SK-N-SH (cell line): ENCODE measurements at regions not wholly inside any gene's neighbourhood (a gene's known extent, or its start where the extent isn't known, plus 50 kb on each side); places are given as distances from the start of the nearest gene placed in this dataset.

Experiments
- CTCF ChIA-PET: fragments of 300-600, 350-600 bp; formaldehyde crosslinking; extraction: SDS; loops from one replicate; lab custom pipeline; 2021; lab: Yijun Ruan, JAX
- POLR2A ChIA-PET: fragments of 350-600 bp; sonication (Branson Sonifier 250); formaldehyde crosslinking; extraction: SDS; loops from one replicate; lab custom pipeline; 2020; ENCODE audit warnings: antibody characterized with exemption, inconsistent platforms; lab: Yijun Ruan, JAX
- DNase-seq: peaks from one replicate; pipeline ENCODE4 v3.0.0; 2012
- H2AFZ ChIP-seq: fragments of 200-600 bp; sonication (generic); 2 replicates; pipeline ENCODE4 v1.8.1; 2016; ENCODE audit warnings: antibody characterized with exemption, mild to moderate bottlenecking, low read depth
- H3F3A ChIP-seq: fragments of 200-600 bp; sonication (generic); replicated peaks from 2 replicates; pipeline ENCODE3; 2016; ENCODE audit warnings: antibody characterized with exemption, mild to moderate bottlenecking; ENCODE audit not compliant: insufficient read depth
- H3K27ac ChIP-seq, 2 experiments: fragments of 200-500 bp in 1 of 2; fragments of 200-600 bp in 1 of 2; sonication (Bioruptor generic) in 1 of 2; sonication (generic), shearing (Covaris generic) in 1 of 2; 2 replicates each; pipeline versions ENCODE4 v1.5.1 to v1.6.1; 2014 to 2016; ENCODE audit warnings: low read depth in 2 of 2, inconsistent platforms in 1 of 2, low read length in 1 of 2, mild to moderate bottlenecking in 1 of 2, mixed read lengths in 1 of 2
- H3K27me3 ChIP-seq: fragments of 200-600 bp; sonication (generic), shearing (Covaris generic); 2 replicates; pipeline ENCODE4 v1.6.1; 2016; ENCODE audit warnings: mixed run types; ENCODE audit not compliant: insufficient read depth
- H3K36me3 ChIP-seq, 2 experiments: fragments of 200-500 bp in 1 of 2; fragments of 200-600 bp in 1 of 2; sonication (Bioruptor generic) in 1 of 2; sonication (generic) in 1 of 2; replicated peaks in 1 of 2; 2 replicates each; pipeline versions ENCODE3 to v1.5.1; 2014 to 2016; ENCODE audit warnings: low read length in 1 of 2, mild to moderate bottlenecking in 1 of 2; ENCODE audit not compliant: insufficient read depth in 2 of 2, control insufficient read depth in 1 of 2
- H3K4me1 ChIP-seq, 2 experiments: fragments of 200-500 bp in 1 of 2; fragments of 200-600 bp in 1 of 2; sonication (Bioruptor generic) in 1 of 2; sonication (generic), shearing (Covaris generic) in 1 of 2; 2 replicates each; pipeline versions ENCODE4 v1.5.1 to v1.6.1; 2014 to 2016; ENCODE audit warnings: low read depth in 1 of 2, low read length in 1 of 2, mixed run types in 1 of 2; ENCODE audit not compliant: insufficient read depth in 2 of 2, control insufficient read depth in 1 of 2
- H3K4me2 ChIP-seq: fragments of 200-600 bp; sonication (generic), shearing (Covaris generic); 2 replicates; pipeline ENCODE4 v1.6.1; 2017; ENCODE audit warnings: mixed run types
- H3K4me3 ChIP-seq, 2 experiments: fragments of 200-500 bp in 1 of 2; fragments of 200-600 bp in 1 of 2; sonication (Bioruptor generic) in 1 of 2; sonication (generic), shearing (Covaris generic) in 1 of 2; 2 replicates each; pipeline versions ENCODE4 v1.5.1 to v1.8.1; 2014 to 2016; ENCODE audit warnings: low read depth in 2 of 2, inconsistent platforms in 1 of 2, low read length in 1 of 2, mild to moderate bottlenecking in 1 of 2, mixed read lengths in 1 of 2, moderate library complexity in 1 of 2
- H3K79me2 ChIP-seq: fragments of 200-600 bp; sonication (generic); 2 replicates; pipeline ENCODE4 v1.8.1; 2017; ENCODE audit warnings: mild to moderate bottlenecking; ENCODE audit not compliant: insufficient read depth
- H3K9ac ChIP-seq: fragments of 200-600 bp; sonication (generic); 2 replicates; pipeline ENCODE4 v1.6.1; 2017; ENCODE audit warnings: mixed run types
- H3K9me2 ChIP-seq: fragments of 200-600 bp; sonication (generic); 2 replicates; pipeline ENCODE4 v1.6.1; 2017; ENCODE audit warnings: mixed run types
- H3K9me3 ChIP-seq: fragments of 200-600 bp; sonication (generic); 2 replicates; pipeline ENCODE4 v1.6.1; 2017; ENCODE audit warnings: mixed run types, mild to moderate bottlenecking, moderate library complexity
- H4K20me1 ChIP-seq: fragments of 200-600 bp; sonication (generic); 2 replicates; pipeline ENCODE4 v1.6.1; 2017; ENCODE audit warnings: mild to moderate bottlenecking, mixed run types; ENCODE audit not compliant: insufficient read depth
- EZH2phosphoT487 ChIP-seq: fragments of 200-600 bp; sonication (generic); IDR thresholded peaks from 2 replicates; pipeline ENCODE4 v1.6.1; 2017; ENCODE audit warnings: low read depth, mixed run types, mild to moderate bottlenecking, antibody characterized with exemption, moderate library complexity, borderline replicate concordance
- FOSL2 ChIP-seq: IDR thresholded peaks from 2 replicates; pipeline ENCODE4 v1.4.0; 2012; ENCODE audit warnings: low read depth, mild to moderate bottlenecking, moderate library complexity, borderline replicate concordance
- FOXJ3 ChIP-seq: sonication (generic); formaldehyde crosslinking; IDR thresholded peaks from 2 replicates; pipeline ENCODE4 v1.5.1; 2020; ENCODE audit warnings: mild to moderate bottlenecking, missing genetic modification reagents
- GATA2 ChIP-seq: sonication (generic); formaldehyde crosslinking; IDR thresholded peaks from 2 replicates; pipeline ENCODE4 v1.5.0; 2020; ENCODE audit warnings: mild to moderate bottlenecking, missing genetic modification reagents
- IRF3 ChIP-seq: fragments of 150-350 bp; IDR thresholded peaks from 2 replicates; pipeline ENCODE4 v1.6.1; 2016; ENCODE audit warnings: mild to moderate bottlenecking, low read depth, low read length
- JUND ChIP-seq: IDR thresholded peaks from 2 replicates; pipeline ENCODE4 v1.4.0; 2012
- MAX ChIP-seq: IDR thresholded peaks from 2 replicates; pipeline ENCODE4 v1.4.0; 2012; ENCODE audit warnings: low read depth
- MXI1 ChIP-seq: IDR thresholded peaks from 2 replicates; pipeline ENCODE4 v1.6.1; 2012; ENCODE audit warnings: mild to moderate bottlenecking, low read depth, low read length, improper control_type of control experiment
- NFIC ChIP-seq: IDR thresholded peaks from 2 replicates; pipeline ENCODE4 v1.4.0; 2012; ENCODE audit warnings: borderline replicate concordance
- NRF1 ChIP-seq: IDR thresholded peaks from 2 replicates; pipeline ENCODE4 v1.6.1; 2012; ENCODE audit warnings: low read depth, mild to moderate bottlenecking, low read length
- POLR2AphosphoS5 ChIP-seq: IDR thresholded peaks from 2 replicates; pipeline ENCODE4 v1.6.1; 2012; ENCODE audit warnings: low read depth, low read length
- RAD21 ChIP-seq: IDR thresholded peaks from 2 replicates; pipeline ENCODE4 v1.6.1; 2012; ENCODE audit warnings: mild to moderate bottlenecking, low read length
- RCOR1 ChIP-seq: fragments of 150-350 bp; IDR thresholded peaks from 2 replicates; pipeline ENCODE4 v1.6.1; 2017; ENCODE audit warnings: antibody characterized with exemption, low read length
- RFX5 ChIP-seq: IDR thresholded peaks from 2 replicates; pipeline ENCODE4 v1.6.1; 2012; ENCODE audit warnings: mild to moderate bottlenecking, improper control_type of control experiment, low read length
- RXRA ChIP-seq: IDR thresholded peaks from 2 replicates; pipeline ENCODE4 v1.4.0; 2012; ENCODE audit warnings: low read depth, mild to moderate bottlenecking, borderline replicate concordance
- SIN3A ChIP-seq: IDR thresholded peaks from 2 replicates; pipeline ENCODE4 v1.6.1; 2012; ENCODE audit warnings: low read depth, mild to moderate bottlenecking, low read length, moderate library complexity, borderline replicate concordance
- TCF12 ChIP-seq: IDR thresholded peaks from 2 replicates; pipeline ENCODE4 v1.4.0; 2012
- USF2 ChIP-seq: fragments of 150-350 bp; IDR thresholded peaks from 2 replicates; pipeline ENCODE4 v1.6.1; 2017; ENCODE audit warnings: antibody characterized with exemption, low read length, low read depth, borderline replicate concordance
- WGBS: methylation state at CpG from one replicate; pipeline ENCODE4 v1.1.6; 2017; ENCODE audit warnings: low lambda C conversion rate; 5-methylcytosine and 5-hydroxymethylcytosine counted together
- TF ChIP-seq, protein P1 (sequence below): IDR thresholded peaks from 2 replicates; pipeline ENCODE4 v1.4.0; 2012; ENCODE audit warnings: low read depth, borderline replicate concordance
- TF ChIP-seq, protein P2 (sequence below): fragments of 200-600 bp; sonication (generic); IDR thresholded peaks from 2 replicates; pipeline ENCODE4 v1.6.1; 2017; ENCODE audit warnings: antibody characterized with exemption, mild to moderate bottlenecking, moderate library complexity

GRCh38 chr20:57760698-57761412, 51.0 kb upstream of the PMEPA1 start:
- Histone ChIP-seq H2AFZ (no peak overlapping the region), H3K36me3 (no peaks in the 10 kb centered on the region)
- TF ChIP-seq GATA2 (CRISPR knock-in tag) (no peak), RXRA (no peak), FOSL2 (no peak), EZH2phosphoT487 (no peak), USF2 (no peak), RFX5 (no peak), TCF12 (no peak), MAX (no peak), POLR2AphosphoS5 (no peak), SIN3A (no peak), NRF1 (no peak), MXI1 (no peak), RCOR1 (no peak), JUND (no peak), RAD21 (no peak), FOXJ3 (CRISPR knock-in tag) (no peak), IRF3 (no peak), NFIC (no peak)
- TF ChIP-seq, protein P1, sequence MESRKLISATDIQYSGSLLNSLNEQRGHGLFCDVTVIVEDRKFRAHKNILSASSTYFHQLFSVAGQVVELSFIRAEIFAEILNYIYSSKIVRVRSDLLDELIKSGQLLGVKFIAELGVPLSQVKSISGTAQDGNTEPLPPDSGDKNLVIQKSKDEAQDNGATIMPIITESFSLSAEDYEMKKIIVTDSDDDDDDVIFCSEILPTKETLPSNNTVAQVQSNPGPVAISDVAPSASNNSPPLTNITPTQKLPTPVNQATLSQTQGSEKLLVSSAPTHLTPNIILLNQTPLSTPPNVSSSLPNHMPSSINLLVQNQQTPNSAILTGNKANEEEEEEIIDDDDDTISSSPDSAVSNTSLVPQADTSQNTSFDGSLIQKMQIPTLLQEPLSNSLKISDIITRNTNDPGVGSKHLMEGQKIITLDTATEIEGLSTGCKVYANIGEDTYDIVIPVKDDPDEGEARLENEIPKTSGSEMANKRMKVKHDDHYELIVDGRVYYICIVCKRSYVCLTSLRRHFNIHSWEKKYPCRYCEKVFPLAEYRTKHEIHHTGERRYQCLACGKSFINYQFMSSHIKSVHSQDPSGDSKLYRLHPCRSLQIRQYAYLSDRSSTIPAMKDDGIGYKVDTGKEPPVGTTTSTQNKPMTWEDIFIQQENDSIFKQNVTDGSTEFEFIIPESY = no peak
- TF ChIP-seq, protein P2, sequence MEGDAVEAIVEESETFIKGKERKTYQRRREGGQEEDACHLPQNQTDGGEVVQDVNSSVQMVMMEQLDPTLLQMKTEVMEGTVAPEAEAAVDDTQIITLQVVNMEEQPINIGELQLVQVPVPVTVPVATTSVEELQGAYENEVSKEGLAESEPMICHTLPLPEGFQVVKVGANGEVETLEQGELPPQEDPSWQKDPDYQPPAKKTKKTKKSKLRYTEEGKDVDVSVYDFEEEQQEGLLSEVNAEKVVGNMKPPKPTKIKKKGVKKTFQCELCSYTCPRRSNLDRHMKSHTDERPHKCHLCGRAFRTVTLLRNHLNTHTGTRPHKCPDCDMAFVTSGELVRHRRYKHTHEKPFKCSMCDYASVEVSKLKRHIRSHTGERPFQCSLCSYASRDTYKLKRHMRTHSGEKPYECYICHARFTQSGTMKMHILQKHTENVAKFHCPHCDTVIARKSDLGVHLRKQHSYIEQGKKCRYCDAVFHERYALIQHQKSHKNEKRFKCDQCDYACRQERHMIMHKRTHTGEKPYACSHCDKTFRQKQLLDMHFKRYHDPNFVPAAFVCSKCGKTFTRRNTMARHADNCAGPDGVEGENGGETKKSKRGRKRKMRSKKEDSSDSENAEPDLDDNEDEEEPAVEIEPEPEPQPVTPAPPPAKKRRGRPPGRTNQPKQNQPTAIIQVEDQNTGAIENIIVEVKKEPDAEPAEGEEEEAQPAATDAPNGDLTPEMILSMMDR = no peak
- TF ChIP-seq, all 33 proteins: peak for 0
- Histone ChIP-seq H3K9me2 (no peaks in the 10 kb centered on the region), H4K20me1 (no peaks in the 10 kb centered on the region), H3K9ac (no peak overlapping the region), H3K4me1 (no peaks in the 10 kb centered on the region), H3K9me3 (no peaks in the 10 kb centered on the region), H3K4me2 (no peak overlapping the region), H3F3A (no peaks in the 10 kb centered on the region), H3K27ac (no peak overlapping the region), H3K79me2 (no peaks in the 10 kb centered on the region), H3K27me3 (no peaks in the 10 kb centered on the region), H3K4me3 (no peak overlapping the region)
- ChIA-PET POLR2A (no interaction called here), CTCF (interaction anchor here (1.1 kb wide), 1 partner anchor 12 kb away, joined by 4 read pairs; no protein-coding TSS in a partner anchor)
- DNase-seq = no peak
- WGBS = 79% methylated on average over 4 of the region's 4 CpGs
